ENCODE measurements at regions not wholly inside any gene's neighbourhood (a gene's known extent, or its start where the extent isn't known, plus 50 kb on each side); places are given as distances from the start of the nearest gene placed in this dataset.

GRCh38 chr10:44435196-44435595 is 50.3 kb upstream of the CXCL12 start:
- no peak for DNase-seq

GRCh38 chr10:44436240-44436639 is 51.3 kb upstream of the CXCL12 start:
- DNase-seq, result no peak

- no peak for DNase-seq
Observed at GRCh38 chr10:44437840-44438511, 53.1 kb upstream of the CXCL12 start.

- DNase-seq, result no peak
Observed at GRCh38 chr10:44439239-44439957, 54.5 kb upstream of the CXCL12 start.

- DNase-seq, result no peak
Observed at GRCh38 chr10:44439958-44440244, 55.0 kb upstream of the CXCL12 start.

GRCh38 chr10:44457259-44457658 is 72.4 kb upstream of the CXCL12 start:
- DNase-seq, result no peak

GRCh38 chr10:44458671-44459413 is 73.9 kb upstream of the CXCL12 start:
- no peak for DNase-seq

GRCh38 chr10:44459671-44460070 is 74.8 kb upstream of the CXCL12 start:
- no peak for DNase-seq

GRCh38 chr10:44460416-44460815 is 75.5 kb upstream of the CXCL12 start:
- no peak for DNase-seq

GRCh38 chr10:44462338-44462914 is 77.5 kb upstream of the CXCL12 start:
- no peak for DNase-seq

- no peak for DNase-seq
Observed at GRCh38 chr10:44463511-44464121, 78.7 kb upstream of the CXCL12 start.

- no peak for DNase-seq
Observed at GRCh38 chr10:44464503-44464902, 79.6 kb upstream of the CXCL12 start.

- no peak for DNase-seq
Observed at GRCh38 chr10:44465401-44466115, 80.7 kb upstream of the CXCL12 start.

- no peak for DNase-seq
Observed at GRCh38 chr10:44466236-44466635, 81.3 kb upstream of the CXCL12 start.

- no peak for DNase-seq
Observed at GRCh38 chr10:44467090-44467489, 82.2 kb upstream of the CXCL12 start.

- DNase-seq, result no peak
Observed at GRCh38 chr10:44467900-44468299, 83.0 kb upstream of the CXCL12 start.

GRCh38 chr10:44468525-44468924 is 83.6 kb upstream of the CXCL12 start:
- no peak for DNase-seq

GRCh38 chr10:44468965-44469364 is 84.1 kb upstream of the CXCL12 start:
- DNase-seq, result no peak

- no peak for DNase-seq
Observed at GRCh38 chr10:44470784-44471183, 85.9 kb upstream of the CXCL12 start.

GRCh38 chr10:44471410-44471809 is 86.5 kb upstream of the CXCL12 start:
- DNase-seq, result no peak

GRCh38 chr10:44473146-44473545 is 88.2 kb upstream of the CXCL12 start:
- no peak for DNase-seq

GRCh38 chr10:44476409-44477045 is 91.6 kb upstream of the CXCL12 start:
- DNase-seq, result no peak

All from stimulated activated naive CD4-positive, alpha-beta T cell (primary cell).